Central memory CD4-positive, alpha-beta T cell (primary cell): ENCODE measurements at regions not wholly inside any gene's neighbourhood (a gene's known extent, or its start where the extent isn't known, plus 50 kb on each side); places are given as distances from the start of the nearest gene placed in this dataset.
"Not testable (repeated sequence)": the region's sequence is repeated elsewhere in the genome, so short reads cannot be mapped to it uniquely, and the experiment has no call there.

Source experiments
- DNase-seq: peaks from one replicate; pipeline ENCODE4 v3.0.0; 2022

GRCh38 chr3:110647586-110647985 is 424.0 kb upstream of the NECTIN3 start:
- no peak for DNase-seq

- DNase-seq = no peak
These were observed 420.9 kb upstream of the NECTIN3 start for GRCh38 chr3:110650741-110651140.

GRCh38 chr3:110654843-110655502 is 416.6 kb upstream of the NECTIN3 start:
- DNase-seq = no peak

GRCh38 chr3:110656394-110657025 is 415.1 kb upstream of the NECTIN3 start:
- DNase-seq = no peak

GRCh38 chr3:110664148-110664547 is 407.5 kb upstream of the NECTIN3 start:
- DNase-seq = no peak

- no peak for DNase-seq
These were observed 405.1 kb upstream of the NECTIN3 start for GRCh38 chr3:110666495-110666894.

- DNase-seq = no peak
These were observed 404.4 kb upstream of the NECTIN3 start for GRCh38 chr3:110667216-110667615.

GRCh38 chr3:110670407-110670806 is 401.2 kb upstream of the NECTIN3 start:
- DNase-seq = no peak

- no peak for DNase-seq
These were observed 394.1 kb upstream of the NECTIN3 start for GRCh38 chr3:110677506-110677905.

GRCh38 chr3:110679285-110679684 is 392.3 kb upstream of the NECTIN3 start:
- no peak for DNase-seq

- DNase-seq = no peak
These were observed 391.2 kb upstream of the NECTIN3 start for GRCh38 chr3:110680450-110680849.

GRCh38 chr3:110684466-110684865 is 387.1 kb upstream of the NECTIN3 start:
- no peak for DNase-seq

GRCh38 chr3:110685630-110686029 is 386.0 kb upstream of the NECTIN3 start:
- DNase-seq = no peak

GRCh38 chr3:110686701-110687100 is 384.9 kb upstream of the NECTIN3 start:
- no peak for DNase-seq

GRCh38 chr3:110687138-110687537 is 384.5 kb upstream of the NECTIN3 start:
- no peak for DNase-seq

GRCh38 chr3:110697961-110698360 is 373.7 kb upstream of the NECTIN3 start:
- no peak for DNase-seq

- not testable (repeated sequence) for DNase-seq
These were observed 367.3 kb upstream of the NECTIN3 start for GRCh38 chr3:110704332-110704731.

GRCh38 chr3:110708156-110708555 is 363.5 kb upstream of the NECTIN3 start:
- no peak for DNase-seq

GRCh38 chr3:110710156-110710555 is 361.5 kb upstream of the NECTIN3 start:
- DNase-seq = no peak

GRCh38 chr3:110710603-110711002 is 361.0 kb upstream of the NECTIN3 start:
- no peak for DNase-seq

- DNase-seq = no peak
These were observed 360.3 kb upstream of the NECTIN3 start for GRCh38 chr3:110711130-110711832.

- no peak for DNase-seq
These were observed 359.6 kb upstream of the NECTIN3 start for GRCh38 chr3:110711851-110712516.

- no peak for DNase-seq
These were observed 344.6 kb upstream of the NECTIN3 start for GRCh38 chr3:110727056-110727455.

- DNase-seq = no peak
These were observed 340.5 kb upstream of the NECTIN3 start for GRCh38 chr3:110731148-110731547.
